ENCODE measurements at regions not wholly inside any gene's neighbourhood (a gene's known extent, or its start where the extent isn't known, plus 50 kb on each side); places are given as distances from the start of the nearest gene placed in this dataset.

- DNase-seq, result no peak
These were observed 191.8 kb downstream of the MELK start for GRCh38 chr9:36764364-36765076.

DNA sequence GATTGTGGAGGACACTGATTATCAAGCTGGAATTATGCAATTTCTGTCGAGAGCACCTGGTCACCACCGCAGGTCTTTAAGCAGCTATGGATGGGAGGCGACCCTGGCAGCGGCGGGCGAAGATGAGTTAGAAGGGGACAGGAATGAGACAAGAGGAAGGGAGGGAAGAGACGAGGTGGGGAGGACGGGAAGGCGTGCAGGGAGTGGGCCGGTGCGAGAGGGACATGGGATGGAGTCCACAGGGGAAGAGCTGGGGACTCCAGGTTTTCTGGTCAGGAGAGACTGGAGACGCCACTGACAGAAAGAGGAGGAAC, 192.3 kb downstream of the MELK start:
- DNase-seq, result no peak

GRCh38 chr9:36765468-36766341, 193.0 kb downstream of the MELK start:
- DNase-seq, result peak; percentile 88 to 92

DNA sequence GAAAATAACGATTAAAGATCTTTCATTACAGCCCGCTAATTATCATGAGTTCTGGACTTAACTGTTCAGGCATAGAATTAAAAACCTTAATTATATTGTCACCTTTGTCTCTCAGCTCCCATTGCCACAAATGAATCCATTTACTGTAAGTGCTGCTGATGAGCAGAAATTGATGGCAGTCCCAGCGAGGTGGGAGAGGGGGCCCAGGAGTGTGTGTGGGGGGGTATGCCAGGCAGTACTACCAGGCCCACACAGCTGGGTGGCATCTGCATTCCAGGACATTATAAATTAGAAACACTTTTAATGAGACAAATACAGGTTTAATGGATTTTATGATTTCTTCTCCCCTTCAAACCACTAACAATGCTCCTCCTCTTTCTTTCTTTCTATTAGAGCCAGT, 196.0 kb downstream of the MELK start:
- DNase-seq, result no peak

DNA sequence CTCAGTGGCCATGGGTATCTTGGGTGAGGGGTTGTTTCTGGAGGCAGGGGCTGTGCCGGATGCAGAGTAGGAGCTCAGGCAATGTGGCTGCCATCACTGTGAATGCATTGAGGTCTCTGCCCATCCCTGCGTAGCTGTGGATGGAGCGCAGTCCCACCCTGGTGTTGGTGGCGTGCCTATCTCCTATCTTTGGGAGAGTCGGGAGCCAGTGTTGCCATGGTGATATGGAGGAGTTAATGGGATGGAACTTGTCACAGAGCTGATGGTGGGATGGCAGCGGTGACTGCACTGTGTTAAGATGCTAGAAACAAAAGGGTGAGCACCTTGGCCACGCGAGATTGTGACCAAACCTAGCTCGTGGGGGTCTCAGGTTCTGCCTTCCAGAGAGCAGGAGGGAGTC, 197.3 kb downstream of the MELK start:
- no peak for DNase-seq

DNA sequence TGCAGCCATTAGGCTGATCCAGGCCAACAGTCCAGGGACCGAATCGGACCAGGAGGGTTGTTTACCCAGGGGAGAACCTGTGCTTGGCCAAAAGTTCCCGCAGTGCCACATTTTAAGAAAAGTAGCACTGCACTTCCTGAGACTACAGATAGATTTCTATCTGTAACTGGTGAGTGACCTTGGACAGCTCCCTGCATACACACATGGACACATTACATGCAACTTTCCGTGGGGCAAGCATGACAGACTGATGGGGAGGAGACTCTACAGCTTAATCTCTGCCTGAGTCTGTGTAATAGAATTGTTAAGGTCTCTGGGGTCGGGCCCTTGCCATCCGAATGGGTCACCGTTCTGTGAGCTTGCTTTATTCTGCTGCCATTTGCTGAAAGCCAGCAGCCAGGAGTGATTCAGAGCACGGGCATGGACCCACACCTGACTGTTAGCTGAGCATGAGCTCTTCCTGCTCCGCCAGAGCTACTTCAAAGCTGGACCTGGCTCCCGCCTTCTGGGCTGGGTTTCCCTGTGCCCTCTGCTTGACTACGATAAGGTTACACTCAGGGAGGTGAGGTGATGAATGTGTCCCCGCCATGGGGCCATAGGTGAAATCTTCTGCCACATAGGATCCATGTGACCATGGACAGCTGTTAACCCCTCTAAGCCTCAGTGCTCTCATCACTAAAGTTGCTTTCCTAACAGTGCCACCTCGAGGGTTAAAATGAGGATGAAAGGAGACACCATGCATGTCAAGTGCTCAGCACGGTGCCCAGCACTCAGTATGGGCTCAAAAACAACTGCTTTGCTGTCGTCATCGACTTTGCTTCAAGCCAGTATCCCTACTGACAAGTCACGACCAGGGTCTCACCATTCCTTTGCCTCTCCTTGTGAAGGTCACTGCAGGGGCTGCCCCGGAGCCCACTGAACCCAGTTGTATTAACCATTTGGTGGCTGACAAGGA, 200.0 kb downstream of the MELK start:
- DNase-seq, result no peak

GRCh38 chr9:36778682-36779081, 206.0 kb downstream of the MELK start:
- no peak for DNase-seq

DNA sequence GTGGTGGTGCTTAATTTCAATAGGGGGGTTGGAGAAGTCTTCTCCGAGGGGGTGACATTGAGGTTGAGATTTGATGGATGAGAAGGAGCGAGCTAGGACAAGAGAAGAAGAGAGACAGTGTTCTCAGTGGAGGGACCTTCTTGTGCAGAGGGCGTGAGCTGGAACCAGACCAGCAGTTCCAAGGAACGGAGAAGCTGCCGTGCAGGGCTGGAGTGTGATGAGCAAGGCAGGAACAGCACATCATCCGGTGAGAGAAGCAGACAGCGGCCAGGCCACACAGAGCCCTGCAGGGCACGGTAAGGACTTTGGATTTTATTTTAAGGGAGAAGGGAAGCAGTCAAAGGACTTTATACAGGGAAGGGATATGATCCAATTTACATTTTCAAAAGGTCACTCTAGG, 206.9 kb downstream of the MELK start:
- no peak for DNase-seq

DNA sequence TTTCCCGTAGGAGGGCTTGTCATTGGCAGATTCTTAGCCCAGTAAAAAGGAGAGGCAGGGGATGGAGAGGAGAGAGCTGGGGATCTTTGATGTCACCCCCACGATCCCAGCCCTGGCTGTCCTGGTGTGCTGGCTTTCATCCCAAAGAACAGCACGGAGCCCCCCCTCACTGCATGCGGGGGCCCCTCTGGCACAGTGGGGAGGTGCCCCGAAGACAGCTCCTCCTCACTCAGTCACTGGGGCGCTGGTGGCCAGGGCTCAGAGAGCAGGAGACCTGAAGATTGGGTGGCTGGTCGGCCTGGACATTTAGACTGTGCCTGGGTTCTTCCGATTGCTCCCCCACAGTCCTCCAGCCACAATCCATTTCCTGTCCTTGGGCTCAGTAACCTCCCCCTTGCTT, 207.5 kb downstream of the MELK start:
- no peak for DNase-seq

DNA sequence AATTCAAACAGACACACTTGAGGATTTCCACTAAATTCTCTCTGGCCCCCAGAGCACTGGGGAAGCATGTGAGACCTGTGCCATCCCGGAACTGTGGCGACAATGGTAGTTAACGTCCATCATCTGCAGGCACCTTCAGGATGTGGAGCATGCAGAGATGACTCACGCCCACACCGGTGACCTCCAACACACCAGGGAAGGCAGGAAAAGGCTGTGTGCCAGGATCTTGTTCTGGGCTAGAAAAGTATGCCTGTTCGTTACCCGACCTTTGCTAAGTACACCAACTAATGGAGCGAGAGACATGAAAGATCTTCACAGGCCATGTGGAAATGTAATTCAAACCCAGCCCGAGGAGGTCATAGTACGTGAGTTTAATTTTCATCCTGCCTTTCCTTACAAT, 208.8 kb downstream of the MELK start:
- DNase-seq, result no peak

Measured in stimulated activated CD4-positive, alpha-beta T cell treated with anti-CD3 and anti-CD28 coated beads, Interleukin-4, amount 100 ng/mL, for 4 hours (primary cell).